ENCODE measurements at regions not wholly inside any gene's neighbourhood (a gene's known extent, or its start where the extent isn't known, plus 50 kb on each side); places are given as distances from the start of the nearest gene placed in this dataset.
A peak's percentile ranks its signal among the peaks of the same experiment; 100 is the strongest.

GRCh38 chr6:62615366-62616015 is 329.5 kb upstream of the KHDRBS2 start:
- Histone ChIP-seq H3K4me3 (no peak overlapping the region), H3K27ac (no peak overlapping the region), H3K27me3 (no peaks in the 10 kb centered on the region), H3K4me1 (no peaks in the 10 kb centered on the region), H3K9me3 (peaks cover 0 to 22% (median 4%) of the 10 kb centered on the region in 4 donors), H3K36me3 (no peaks in the 10 kb centered on the region)
- DNase-seq: peak in 1 of 2 donors; percentile 32
- no peak for TF ChIP-seq CTCF (IDR thresholded peaks at IDR 0.05)
- TF ChIP-seq POLR2A (IDR thresholded peaks at IDR 0.05): no peak
- no peak for TF ChIP-seq POLR2AphosphoS5 (IDR thresholded peaks at IDR 0.05)
- intact Hi-C loops (cut with DNase I; ENCODE audit: low total_unique reads): no loop called here
- 28 to 53% (median 41%) methylated on average over 4 of the region's 4 CpGs for WGBS, 5 donors

GRCh38 chr6:62614442-62614841 is 328.4 kb upstream of the KHDRBS2 start:
- Histone ChIP-seq H3K9me3 (peaks cover 0 to 26% (median 12%) of the 10 kb centered on the region in 4 donors), H3K4me1 (no peaks in the 10 kb centered on the region), H3K27me3 (no peaks in the 10 kb centered on the region), H3K36me3 (no peaks in the 10 kb centered on the region), H3K4me3 (no peak overlapping the region), H3K27ac (no peak overlapping the region)
- DNase-seq: no peak
- intact Hi-C loops (cut with DNase I; ENCODE audit: low total_unique reads): no loop called here
- no peak for TF ChIP-seq EP300 (IDR thresholded peaks at IDR 0.05)
- TF ChIP-seq POLR2AphosphoS5 (IDR thresholded peaks at IDR 0.05): no peak
- TF ChIP-seq POLR2A (IDR thresholded peaks at IDR 0.05): no peak
- TF ChIP-seq CTCF (IDR thresholded peaks at IDR 0.05): no peak

GRCh38 chr6:62613928-62614327 is 327.9 kb upstream of the KHDRBS2 start:
- no peak for TF ChIP-seq CTCF (IDR thresholded peaks at IDR 0.05)
- no peak for TF ChIP-seq POLR2AphosphoS5 (IDR thresholded peaks at IDR 0.05)
- no peak for TF ChIP-seq EP300 (IDR thresholded peaks at IDR 0.05)
- TF ChIP-seq POLR2A (IDR thresholded peaks at IDR 0.05): no peak
- intact Hi-C loops (cut with DNase I; ENCODE audit: low total_unique reads): no loop called here
- Histone ChIP-seq H3K4me3 (no peak overlapping the region), H3K27me3 (no peaks in the 10 kb centered on the region), H3K27ac (no peak overlapping the region), H3K4me1 (no peaks in the 10 kb centered on the region), H3K36me3 (no peaks in the 10 kb centered on the region), H3K9me3 (peaks cover 0 to 26% (median 13%) of the 10 kb centered on the region in 4 donors)
- DNase-seq: no peak
- 59 to 71% (median 64%) methylated on average over 2 to 3 of the region's 3 CpGs for WGBS, 5 donors

GRCh38 chr6:62612471-62612870 is 326.4 kb upstream of the KHDRBS2 start:
- intact Hi-C loops (cut with DNase I; ENCODE audit: low total_unique reads): no loop called here
- Histone ChIP-seq H3K27ac (no peak overlapping the region), H3K27me3 (no peaks in the 10 kb centered on the region), H3K4me1 (no peaks in the 10 kb centered on the region), H3K36me3 (no peaks in the 10 kb centered on the region), H3K4me3 (no peak overlapping the region), H3K9me3 (peaks cover 0 to 26% (median 13%) of the 10 kb centered on the region in 4 donors)
- WGBS, 5 donors: 20 to 39% (median 32%) methylated on average over 3 of the region's 3 CpGs
- TF ChIP-seq POLR2AphosphoS5 (IDR thresholded peaks at IDR 0.05): no peak
- no peak for TF ChIP-seq EP300 (IDR thresholded peaks at IDR 0.05)
- no peak for TF ChIP-seq POLR2A (IDR thresholded peaks at IDR 0.05)
- no peak for TF ChIP-seq CTCF (IDR thresholded peaks at IDR 0.05)
- no peak for DNase-seq
